Colonic mucosa (tissue), 4 donors: ENCODE measurements at regions not wholly inside any gene's neighbourhood (a gene's known extent, or its start where the extent isn't known, plus 50 kb on each side); places are given as distances from the start of the nearest gene placed in this dataset.

Experiments
- DNase-seq: peaks from one replicate; pipeline ENCODE4 v3.0.0-alpha.2; 2020
- H3K27ac ChIP-seq: fragments of 200-600 bp; one replicate; pipeline ENCODE4 v1.8.0; 2021
- H3K27me3 ChIP-seq: fragments of 200-600 bp; one replicate; pipeline ENCODE4 v1.8.0; 2021
- H3K36me3 ChIP-seq: fragments of 200-600 bp; one replicate; pipeline ENCODE4 v1.8.0; 2021
- H3K4me1 ChIP-seq: fragments of 200-600 bp; one replicate; pipeline ENCODE4 v1.8.0; 2021; ENCODE audit warnings: mild to moderate bottlenecking
- H3K4me3 ChIP-seq: fragments of 200-600 bp; one replicate; pipeline ENCODE4 v1.8.0; 2021
- H3K9ac ChIP-seq, 2 donors: one replicate each; pipeline ENCODE4 v1.7.0; 2013; ENCODE audit warnings: control low read depth in 2 of 2, low read depth in 2 of 2, low read length in 2 of 2
- H3K9me3 ChIP-seq: fragments of 200-600 bp; one replicate; pipeline ENCODE4 v1.8.0; 2021
- CTCF ChIP-seq: fragments of 200-600 bp; IDR thresholded peaks from one replicate; pipeline ENCODE4 v1.8.0; 2022; ENCODE audit warnings: antibody characterized with exemption, mild to moderate bottlenecking
- intact Hi-C: fragments of 100-400 bp; cut with DNase I; formaldehyde crosslinking; loops from one replicate; pipeline ENCODE4 v1.14.1; 2022
- donor health status: healthy.
- donor health status: DM: no; HTN: no; CAD: no.
- donor health status: DM: no; HTN: no; CAD: no.

- intact Hi-C loops, result no loop called here
- no peak for DNase-seq
- H3K9ac ChIP-seq, result no peak overlapping the region
- H3K4me3 ChIP-seq, result no peak overlapping the region
- H3K36me3 ChIP-seq, result no peaks in the 10 kb centered on the region
- H3K27ac ChIP-seq, result no peak overlapping the region
- no peaks in the 10 kb centered on the region for H3K27me3 ChIP-seq
- no peaks in the 10 kb centered on the region for H3K4me1 ChIP-seq
- no peak for TF ChIP-seq CTCF
- no peaks in the 10 kb centered on the region for H3K9me3 ChIP-seq
Measured at GRCh38 chr10:42921951-42922350, 139.4 kb downstream of the BMS1 start.

GRCh38 chr10:42924484-42924883 is 141.9 kb downstream of the BMS1 start:
- DNase-seq, result no peak
- Histone ChIP-seq H3K9me3 (no peaks in the 10 kb centered on the region), H3K9ac (no peak overlapping the region), H3K27me3 (no peaks in the 10 kb centered on the region), H3K4me3 (no peak overlapping the region), H3K36me3 (no peaks in the 10 kb centered on the region), H3K27ac (no peak overlapping the region), H3K4me1 (no peaks in the 10 kb centered on the region)
- TF ChIP-seq CTCF, result no peak
- intact Hi-C loops, result no loop called here

- no peak for DNase-seq
- no peaks in the 10 kb centered on the region for H3K27me3 ChIP-seq
Measured at GRCh38 chr10:42926843-42927242, 144.2 kb downstream of the BMS1 start.

GRCh38 chr10:42928064-42928463 is 145.5 kb downstream of the BMS1 start:
- H3K36me3 ChIP-seq, result no peaks in the 10 kb centered on the region
- no peak overlapping the region for H3K9ac ChIP-seq
- no peak for TF ChIP-seq CTCF
- H3K4me3 ChIP-seq, result no peak overlapping the region
- H3K27me3 ChIP-seq, result no peaks in the 10 kb centered on the region
- H3K9me3 ChIP-seq, result no peaks in the 10 kb centered on the region
- no peaks in the 10 kb centered on the region for H3K4me1 ChIP-seq
- intact Hi-C loops, result no loop called here
- no peak overlapping the region for H3K27ac ChIP-seq
- DNase-seq, result no peak

More at GRCh38 chr10:42926843-42927242, 144.2 kb downstream of the BMS1 start:
- Histone ChIP-seq H3K9ac (no peak overlapping the region), H3K27ac (no peak overlapping the region), H3K36me3 (no peaks in the 10 kb centered on the region), H3K4me1 (no peaks in the 10 kb centered on the region), H3K4me3 (no peak overlapping the region), H3K9me3 (no peaks in the 10 kb centered on the region)
- TF ChIP-seq CTCF, result no peak
- intact Hi-C loops, result no loop called here

GRCh38 chr10:42929236-42929635 is 146.6 kb downstream of the BMS1 start:
- Histone ChIP-seq H3K27me3 (peaks cover 7% of the 10 kb centered on the region), H3K9ac (no peak overlapping the region), H3K4me3 (no peak overlapping the region), H3K36me3 (no peaks in the 10 kb centered on the region), H3K27ac (no peak overlapping the region), H3K9me3 (no peaks in the 10 kb centered on the region), H3K4me1 (peaks cover 4% of the 10 kb centered on the region)
- no peak for TF ChIP-seq CTCF
- intact Hi-C loops, result no loop called here
- DNase-seq, result no peak

GRCh38 chr10:42929993-42930392 is 146.9 kb upstream of the RET start:
- intact Hi-C loops, result no loop called here
- Histone ChIP-seq H3K4me1 (peaks cover 4% of the 10 kb centered on the region), H3K36me3 (no peaks in the 10 kb centered on the region), H3K9me3 (no peaks in the 10 kb centered on the region), H3K27me3 (peaks cover 7% of the 10 kb centered on the region), H3K4me3 (no peak overlapping the region), H3K27ac (no peak overlapping the region), H3K9ac (no peak overlapping the region)
- TF ChIP-seq CTCF, result no peak
- DNase-seq, result no peak
